ENCODE measurements at regions not wholly inside any gene's neighbourhood (a gene's known extent, or its start where the extent isn't known, plus 50 kb on each side); places are given as distances from the start of the nearest gene placed in this dataset.

- H2AK5ac ChIP-seq (ENCODE audit: low read depth, low read length), result no peak overlapping the region
- no peak overlapping the region for H2BK20ac ChIP-seq (ENCODE audit: low read length)
- H3K4ac ChIP-seq (replicated peaks; ENCODE audit: insufficient read length, low read depth, low read length), result no peak overlapping the region
- H4K5ac ChIP-seq (ENCODE audit: insufficient read length, low read depth, low read length), result no peak overlapping the region
- no peak overlapping the region for H4K91ac ChIP-seq (replicated peaks; ENCODE audit: insufficient read length, low read length)
- TF ChIP-seq TCF12 (IDR thresholded peaks at IDR 0.05; ENCODE audit: low read depth, low read length) (no peak), ASH2L (IDR thresholded peaks at IDR 0.05; ENCODE audit: low read length) (no peak), RFX5 (IDR thresholded peaks at IDR 0.05; ENCODE audit: borderline replicate concordance, low read depth, low read length) (no peak), CTBP2 (IDR thresholded peaks at IDR 0.05; ENCODE audit: borderline replicate concordance, insufficient read depth, insufficient read length, low read length) (no peak), TAF7 (optimal IDR thresholded peaks at IDR 0.05; ENCODE audit: borderline replicate concordance, low read depth, low read length) (no peak), KDM1A (IDR thresholded peaks at IDR 0.05; ENCODE audit: borderline replicate concordance, low read length) (no peak), KDM4A (IDR thresholded peaks at IDR 0.05; ENCODE audit: low read depth, low read length, severe bottlenecking) (no peak)
- H2BK12ac ChIP-seq (ENCODE audit: low read depth, low read length), result no peak overlapping the region
- H2BK15ac ChIP-seq (ENCODE audit: low read length), result no peak overlapping the region
- H2BK120ac ChIP-seq (replicated peaks; ENCODE audit: low read depth, low read length), result no peak overlapping the region
- no peak overlapping the region for H3K18ac ChIP-seq (ENCODE audit: extremely low read depth, low read length)
- H3K79me2 ChIP-seq (ENCODE audit: control insufficient read depth in 1 of 2, insufficient read depth in 2 of 2, low read length in 2 of 2), result no peaks in the 10 kb centered on the region
- ChIA-PET POLR2A (ENCODE audit: partially characterized antibody) (interaction anchor here (1.7 kb wide), 1 partner anchor 9 kb away, joined by 5 read pairs; no protein-coding TSS in a partner anchor), CTCF (ENCODE audit: partially characterized antibody) (interaction anchor here (1.2 to 2.4 kb wide), 2 partner anchors 8 to 15 kb away, joined by 4 to 6 read pairs; no protein-coding TSS in a partner anchor)
- no peak for FAIRE-seq
- H2AFZ ChIP-seq (ENCODE audit: low read length), result no peak overlapping the region
- H3K79me1 ChIP-seq (ENCODE audit: low read depth, low read length), result no peaks in the 10 kb centered on the region
- peaks cover 0 to 19% (median 12%) of the 10 kb centered on the region in 4 experiments; a peak in 4 of 7 replicates for H3K4me1 ChIP-seq (replicated peaks in 1 of 4; ENCODE audit: control insufficient read depth in 3 of 4, insufficient read depth in 4 of 4, low read length in 3 of 4)
- H3K4me3 ChIP-seq (ENCODE audit: extremely low read depth in 1 of 4, insufficient read depth in 2 of 4, low read depth in 3 of 4, low read length in 4 of 4), result no peak overlapping the region
- DNase-seq (ENCODE audit: low read depth in 1 of 2, low spot score in 2 of 2), result no peak
- H3K27me3 ChIP-seq (replicated peaks in 1 of 4; ENCODE audit: control insufficient read depth in 3 of 4, extremely low read depth in 1 of 4, insufficient read depth in 3 of 4, low read length in 3 of 4), result no peaks in the 10 kb centered on the region
- H3K56ac ChIP-seq (replicated peaks; ENCODE audit: insufficient read length, low read depth, low read length), result no peak overlapping the region
- no peaks in the 10 kb centered on the region for H3K23me2 ChIP-seq (ENCODE audit: low read depth, low read length)
- no peaks in the 10 kb centered on the region for H3K36me3 ChIP-seq (ENCODE audit: control insufficient read depth in 2 of 4, insufficient read depth in 4 of 4, low read length in 3 of 4)
- H2BK5ac ChIP-seq (ENCODE audit: low read depth, low read length), result no peak overlapping the region
- H4K8ac ChIP-seq (ENCODE audit: extremely low read depth, insufficient read depth, low read length), result no peak overlapping the region
- no peak overlapping the region for H3K23ac ChIP-seq (ENCODE audit: insufficient read length)
- H3K9ac ChIP-seq (replicated peaks in 1 of 4; ENCODE audit: extremely low read depth in 1 of 4, low read depth in 3 of 4, low read length in 3 of 4), result no peak overlapping the region
- no peak overlapping the region for H3K14ac ChIP-seq (ENCODE audit: insufficient read length)
- H3K9me3 ChIP-seq (ENCODE audit: insufficient read depth in 2 of 2, low read depth in 1 of 2, low read length in 1 of 2), result no peaks in the 10 kb centered on the region
- no peaks in the 10 kb centered on the region for H4K20me1 ChIP-seq (replicated peaks in 1 of 2; ENCODE audit: control insufficient read depth in 1 of 2, insufficient read depth in 2 of 2, low read length in 2 of 2)
- H3K4me2 ChIP-seq (ENCODE audit: insufficient read depth in 1 of 2, low read depth in 2 of 2, low read length in 2 of 2), result no peak overlapping the region
- H3K27ac ChIP-seq (ENCODE audit: low read depth, low read length), result no peak overlapping the region
These were observed 391.5 kb upstream of the ADGRL2 start for GRCh38 chr1:81409262-81409661.

All from H1 (cell line).